ENCODE measurements at regions not wholly inside any gene's neighbourhood (a gene's known extent, or its start where the extent isn't known, plus 50 kb on each side); places are given as distances from the start of the nearest gene placed in this dataset.

GRCh38 chr5:175798626-175799025 lies 72.8 kb upstream of the CPLX2 start:
- no peak overlapping the region for H3K4me3 ChIP-seq
- no peaks in the 10 kb centered on the region for H3K36me3 ChIP-seq
- TF ChIP-seq CTCF (IDR thresholded peaks at IDR 0.05): no peak
- intact Hi-C loops (cut with DNase I): no loop called here
- peaks cover 28 to 96% of the 10 kb centered on the region in 2 donors for H3K27me3 ChIP-seq
- DNase-seq: no peak
- no peak overlapping the region for H3K27ac ChIP-seq
- no peak for ATAC-seq
- H3K4me1 ChIP-seq: peaks cover 0 to 10% of the 10 kb centered on the region in 2 donors
- H3K9me3 ChIP-seq: no peaks in the 10 kb centered on the region

GRCh38 chr5:175800656-175801081 lies 70.7 kb upstream of the CPLX2 start:
- TF ChIP-seq CTCF (IDR thresholded peaks at IDR 0.05): no peak
- intact Hi-C loops (cut with DNase I): no loop called here
- Histone ChIP-seq H3K27ac (no peak overlapping the region), H3K36me3 (no peaks in the 10 kb centered on the region), H3K4me3 (no peak overlapping the region), H3K4me1 (peaks cover 0 to 10% of the 10 kb centered on the region in 2 donors), H3K9me3 (no peaks in the 10 kb centered on the region), H3K27me3 (peaks cover 27 to 86% of the 10 kb centered on the region in 2 donors)
- DNase-seq (no peak), ATAC-seq (no peak)

GRCh38 chr5:175802361-175802760 lies 69.0 kb upstream of the CPLX2 start:
- Histone ChIP-seq H3K4me1 (peaks cover 0 to 3% of the 10 kb centered on the region in 2 donors), H3K27ac (no peak overlapping the region), H3K36me3 (no peaks in the 10 kb centered on the region), H3K4me3 (no peak overlapping the region), H3K9me3 (no peaks in the 10 kb centered on the region), H3K27me3 (peaks cover 12 to 83% of the 10 kb centered on the region in 2 donors)
- no peak for DNase-seq
- ATAC-seq: no peak
- intact Hi-C loops (cut with DNase I): no loop called here
- TF ChIP-seq CTCF (IDR thresholded peaks at IDR 0.05): no peak

GRCh38 chr5:175803254-175803653 lies 68.1 kb upstream of the CPLX2 start:
- DNase-seq (no peak), ATAC-seq (no peak)
- TF ChIP-seq CTCF (IDR thresholded peaks at IDR 0.05): no peak
- no peak overlapping the region for H3K4me3 ChIP-seq
- no peaks in the 10 kb centered on the region for H3K9me3 ChIP-seq
- intact Hi-C loops (cut with DNase I): no loop called here
- no peaks in the 10 kb centered on the region for H3K4me1 ChIP-seq
- peaks cover 3 to 81% of the 10 kb centered on the region in 2 donors for H3K27me3 ChIP-seq
- H3K36me3 ChIP-seq: no peaks in the 10 kb centered on the region
- no peak overlapping the region for H3K27ac ChIP-seq

GRCh38 chr5:175803736-175804454 lies 67.5 kb upstream of the CPLX2 start:
- Histone ChIP-seq H3K27ac (no peak overlapping the region), H3K4me1 (no peaks in the 10 kb centered on the region), H3K27me3 (peaks cover 0 to 75% of the 10 kb centered on the region in 2 donors), H3K4me3 (no peak overlapping the region), H3K9me3 (no peaks in the 10 kb centered on the region), H3K36me3 (no peaks in the 10 kb centered on the region)
- intact Hi-C loops (cut with DNase I): no loop called here
- no peak for TF ChIP-seq CTCF (IDR thresholded peaks at IDR 0.05)
- ATAC-seq: no peak
- DNase-seq: no peak
